ENCODE measurements at regions not wholly inside any gene's neighbourhood (a gene's known extent, or its start where the extent isn't known, plus 50 kb on each side); places are given as distances from the start of the nearest gene placed in this dataset.

DNA sequence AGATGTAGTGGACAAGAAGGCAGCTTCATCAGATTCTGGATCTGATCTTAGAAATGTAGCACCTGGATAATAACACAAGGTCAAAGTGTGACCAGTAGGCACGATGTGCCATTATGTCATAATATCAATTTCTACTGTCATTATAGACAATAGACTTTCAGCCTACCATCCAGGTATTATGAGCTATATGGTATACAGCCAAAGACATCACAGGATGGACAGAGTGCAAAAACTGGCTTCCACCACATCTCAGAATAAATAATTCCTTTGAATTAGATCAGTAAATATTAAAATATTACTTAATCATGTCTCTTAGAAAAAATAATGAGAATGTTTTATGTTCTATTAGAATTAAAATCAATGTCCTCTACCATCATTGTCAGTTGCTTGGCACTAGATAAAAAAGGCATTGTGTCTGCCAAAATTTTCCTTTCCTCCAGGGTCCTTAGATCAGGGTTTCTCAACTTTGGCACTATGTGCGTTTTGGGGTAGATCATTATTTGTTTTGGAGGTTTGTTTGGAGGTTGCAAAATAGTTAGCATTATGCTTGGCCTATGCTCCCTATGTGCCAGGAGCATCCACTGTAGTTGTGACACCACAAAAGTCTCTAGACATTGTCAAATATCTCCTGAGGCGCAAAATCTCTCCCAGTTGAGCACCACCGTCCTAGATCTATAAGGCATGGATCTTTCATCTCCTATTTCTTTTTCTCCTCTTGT, 86.7 kb upstream of the NRIP1 start:
- DNase-seq (no peak), FAIRE-seq (no peak)
- Histone ChIP-seq H3K9me3 (ENCODE audit: control insufficient read depth in 2 of 3, insufficient read depth in 1 of 3, low read length in 3 of 3) (no peaks in the 10 kb centered on the region), H3K27me3 (ENCODE audit: control insufficient read depth, insufficient read depth, low read length) (no peaks in the 10 kb centered on the region), H3K4me3 (ENCODE audit: low read length in 3 of 3) (no peak overlapping the region), H3K36me3 (ENCODE audit: control insufficient read depth in 2 of 3, insufficient read depth in 3 of 3, low read length in 3 of 3) (no peaks in the 10 kb centered on the region), H3K9ac (ENCODE audit: low read length in 3 of 3) (no peak overlapping the region), H3K4me1 (ENCODE audit: control insufficient read depth in 2 of 3, insufficient read depth in 2 of 3, low read depth in 1 of 3, low read length in 3 of 3) (no peaks in the 10 kb centered on the region), H3K27ac (ENCODE audit: low read depth in 2 of 2, low read length in 2 of 2) (no peak overlapping the region)
- intact Hi-C loops (cut with DNase I) = no loop called here
- no peak for TF ChIP-seq CTCF (IDR thresholded peaks at IDR 0.05; ENCODE audit: borderline replicate concordance, extremely low read depth, insufficient read depth)

DNA sequence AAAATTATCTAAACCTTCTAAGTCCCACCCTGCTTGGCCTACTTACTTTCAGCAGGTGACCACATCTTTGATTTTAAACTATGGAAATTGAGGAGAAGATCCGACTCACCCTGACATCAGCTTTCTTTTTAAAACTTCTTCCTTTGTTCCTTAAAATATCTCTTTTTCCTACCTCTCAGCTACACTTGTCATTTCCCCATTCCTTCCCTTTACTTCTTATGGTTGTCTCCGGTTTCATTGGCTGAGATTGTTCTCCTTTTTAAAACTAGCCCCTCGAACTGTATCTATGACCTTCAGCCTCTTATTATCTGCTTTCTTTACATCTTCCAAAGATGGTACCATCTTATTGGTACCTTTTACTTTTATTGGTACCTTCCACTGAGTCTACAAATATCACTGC, 87.8 kb upstream of the NRIP1 start:
- DNase-seq = no peak
- intact Hi-C loops (cut with DNase I) = no loop called here
- FAIRE-seq = no peak
- H3K9ac ChIP-seq (ENCODE audit: low read length in 3 of 3) = no peak overlapping the region
- H3K27ac ChIP-seq (ENCODE audit: low read depth in 2 of 2, low read length in 2 of 2) = no peak overlapping the region
- H3K4me1 ChIP-seq (ENCODE audit: control insufficient read depth in 2 of 3, insufficient read depth in 2 of 3, low read depth in 1 of 3, low read length in 3 of 3) = no peaks in the 10 kb centered on the region
- no peak for TF ChIP-seq CTCF (IDR thresholded peaks at IDR 0.05; ENCODE audit: borderline replicate concordance, extremely low read depth, insufficient read depth)
- no peak overlapping the region for H3K4me3 ChIP-seq (ENCODE audit: low read length in 3 of 3)
- no peaks in the 10 kb centered on the region for H3K27me3 ChIP-seq (ENCODE audit: control insufficient read depth, insufficient read depth, low read length)
- H3K36me3 ChIP-seq (ENCODE audit: control insufficient read depth in 2 of 3, insufficient read depth in 3 of 3, low read length in 3 of 3) = no peaks in the 10 kb centered on the region
- peaks cover 0 to 5% (median 0%) of the 10 kb centered on the region in 3 donors for H3K9me3 ChIP-seq (ENCODE audit: control insufficient read depth in 2 of 3, insufficient read depth in 1 of 3, low read length in 3 of 3)

DNA sequence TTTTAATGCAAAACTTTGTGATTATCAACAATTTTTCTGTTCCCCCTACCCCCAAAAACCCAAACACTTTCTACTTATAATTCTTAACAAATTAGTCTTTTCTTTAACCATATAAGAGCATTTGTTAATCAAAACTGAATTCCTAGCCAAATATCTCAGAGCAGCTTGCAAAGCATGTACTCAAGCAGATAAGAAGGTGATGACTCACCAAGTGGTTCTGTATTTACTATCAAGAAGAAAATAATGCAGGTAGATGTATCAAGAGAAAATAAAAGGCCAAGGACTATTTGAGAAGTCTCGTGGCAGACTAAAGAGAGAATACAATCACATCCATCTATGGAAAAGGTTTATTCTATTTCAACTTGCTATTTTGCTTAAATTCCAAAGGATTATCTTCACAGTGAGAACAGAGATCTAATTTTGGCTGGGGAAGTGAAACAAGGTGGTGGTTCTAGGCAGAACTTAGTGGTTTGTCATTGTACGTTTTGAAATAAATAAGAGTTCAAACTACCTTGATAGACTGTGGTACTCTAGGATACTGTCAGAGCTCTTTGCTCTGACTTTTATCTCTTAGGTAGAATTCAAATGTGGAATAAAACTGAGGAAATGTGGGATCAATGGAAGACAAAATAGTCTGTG, 94.7 kb upstream of the NRIP1 start:
- no peaks in the 10 kb centered on the region for H3K27me3 ChIP-seq (ENCODE audit: control insufficient read depth, insufficient read depth, low read length)
- H3K36me3 ChIP-seq (ENCODE audit: control insufficient read depth in 2 of 3, insufficient read depth in 3 of 3, low read length in 3 of 3) = no peaks in the 10 kb centered on the region
- DNase-seq (no peak), FAIRE-seq (no peak)
- no peak overlapping the region for H3K9ac ChIP-seq (ENCODE audit: low read length in 3 of 3)
- H3K4me1 ChIP-seq (ENCODE audit: control insufficient read depth in 2 of 3, insufficient read depth in 2 of 3, low read depth in 1 of 3, low read length in 3 of 3) = no peaks in the 10 kb centered on the region
- no peak overlapping the region for H3K27ac ChIP-seq (ENCODE audit: low read depth in 2 of 2, low read length in 2 of 2)
- intact Hi-C loops (cut with DNase I) = no loop called here
- no peak overlapping the region for H3K4me3 ChIP-seq (ENCODE audit: low read length in 3 of 3)
- TF ChIP-seq CTCF (IDR thresholded peaks at IDR 0.05; ENCODE audit: borderline replicate concordance, extremely low read depth, insufficient read depth) = no peak
- peaks cover 0 to 5% (median 0%) of the 10 kb centered on the region in 3 donors for H3K9me3 ChIP-seq (ENCODE audit: control insufficient read depth in 2 of 3, insufficient read depth in 1 of 3, low read length in 3 of 3)

All from kidney (tissue), 13 donors.